ENCODE measurements at regions not wholly inside any gene's neighbourhood (a gene's known extent, or its start where the extent isn't known, plus 50 kb on each side); places are given as distances from the start of the nearest gene placed in this dataset.
"Not testable (repeated sequence)": the region's sequence is repeated elsewhere in the genome, so short reads cannot be mapped to it uniquely, and the experiment has no call there.

- no peak for DNase-seq (ENCODE audit: low read depth)
These were observed 366.6 kb upstream of the RPS23 start for GRCh38 chr5:82644766-82645165.

- DNase-seq (ENCODE audit: low read depth) = no peak
These were observed 366.1 kb upstream of the RPS23 start for GRCh38 chr5:82644229-82644628.

GRCh38 chr5:82642313-82642712 lies 364.2 kb upstream of the RPS23 start:
- DNase-seq (ENCODE audit: low read depth) = no peak

GRCh38 chr5:82641331-82642003 lies 363.3 kb upstream of the RPS23 start:
- no peak for DNase-seq (ENCODE audit: low read depth)

- DNase-seq (ENCODE audit: low read depth) = no peak
These were observed 362.8 kb upstream of the RPS23 start for GRCh38 chr5:82640916-82641315.

- DNase-seq (ENCODE audit: low read depth) = no peak
These were observed 361.4 kb upstream of the RPS23 start for GRCh38 chr5:82639393-82640144.

GRCh38 chr5:82636591-82636990 lies 358.4 kb upstream of the RPS23 start:
- no peak for DNase-seq (ENCODE audit: low read depth)

- DNase-seq (ENCODE audit: low read depth) = no peak
These were observed 357.6 kb upstream of the RPS23 start for GRCh38 chr5:82635561-82636288.

- DNase-seq (ENCODE audit: low read depth) = no peak
These were observed 350.3 kb upstream of the RPS23 start for GRCh38 chr5:82628364-82628910.

GRCh38 chr5:82626905-82627591 lies 348.9 kb upstream of the RPS23 start:
- DNase-seq (ENCODE audit: low read depth) = not testable (repeated sequence)

- not testable (repeated sequence) for DNase-seq (ENCODE audit: low read depth)
These were observed 347.9 kb upstream of the RPS23 start for GRCh38 chr5:82626012-82626411.

- DNase-seq (ENCODE audit: low read depth) = no peak
These were observed 345.9 kb upstream of the RPS23 start for GRCh38 chr5:82624062-82624461.

GRCh38 chr5:82622711-82623514 lies 344.8 kb upstream of the RPS23 start:
- no peak for DNase-seq (ENCODE audit: low read depth)

GRCh38 chr5:82622205-82622604 lies 344.1 kb upstream of the RPS23 start:
- no peak for DNase-seq (ENCODE audit: low read depth)

- DNase-seq (ENCODE audit: low read depth) = no peak
These were observed 342.9 kb upstream of the RPS23 start for GRCh38 chr5:82620957-82621600.

- DNase-seq (ENCODE audit: low read depth) = no peak
These were observed 340.9 kb upstream of the RPS23 start for GRCh38 chr5:82619097-82619496.

GRCh38 chr5:82614706-82615105 lies 336.6 kb upstream of the RPS23 start:
- DNase-seq (ENCODE audit: low read depth) = no peak

GRCh38 chr5:82613891-82614290 lies 335.7 kb upstream of the RPS23 start:
- no peak for DNase-seq (ENCODE audit: low read depth)

- DNase-seq (ENCODE audit: low read depth) = no peak
These were observed 332.5 kb upstream of the RPS23 start for GRCh38 chr5:82610686-82611085.

GRCh38 chr5:82605441-82605973 lies 327.4 kb upstream of the RPS23 start:
- no peak for DNase-seq (ENCODE audit: low read depth)
